IMR-90 (cell line): ENCODE measurements at regions not wholly inside any gene's neighbourhood (a gene's known extent, or its start where the extent isn't known, plus 50 kb on each side); places are given as distances from the start of the nearest gene placed in this dataset.

Source experiments
- ATAC-seq: fragments of 200-7000 bp; cut with Tn5 transposase; 2 replicates; pipeline ENCODE4 v1.9.1; 2020; ENCODE audit warnings: low read depth, mild to moderate bottlenecking, moderate library complexity
- BruUV-seq: library from RNA; stranded (reverse); fragments of 400-500 nt; replicated peaks from 2 replicates; lab custom pipeline; 2021; lab: Mats Ljungman, UMichigan
- CTCF ChIA-PET: fragments of 300-600 bp; formaldehyde crosslinking; extraction: SDS; loops from one replicate; lab custom pipeline; 2021; ENCODE audit warnings: antibody characterized with exemption; lab: Yijun Ruan, JAX
- POLR2A ChIA-PET: fragments of 300-600 bp; sonication (Branson Sonifier 250); formaldehyde crosslinking; loops from one replicate; lab custom pipeline; 2022; ENCODE audit warnings: antibody characterized with exemption; ENCODE audit not compliant: unreplicated experiment; lab: Charles Lee
- DNase-seq: peaks from one replicate; pipeline ENCODE4 v3.0.0; 2013
- H2AFZ ChIP-seq: replicated peaks from 2 replicates; pipeline ENCODE3; 2013; ENCODE audit warnings: low read length, mild to moderate bottlenecking; ENCODE audit not compliant: poor library complexity
- H2AK5ac ChIP-seq: 2 replicates; pipeline ENCODE4 v1.6.1; 2013; ENCODE audit warnings: low read depth, low read length, inconsistent platforms
- H2AK9ac ChIP-seq: replicated peaks from 2 replicates; pipeline ENCODE3; 2013; ENCODE audit warnings: mild to moderate bottlenecking, low read depth, low read length, moderate library complexity; ENCODE audit not compliant: poor library complexity
- H2BK120ac ChIP-seq: 2 replicates; pipeline ENCODE4 v1.6.1; 2013; ENCODE audit warnings: low read depth, low read length, inconsistent platforms
- H2BK15ac ChIP-seq: 3 replicates; pipeline ENCODE4 v1.6.1; 2013; ENCODE audit warnings: low read depth, low read length, inconsistent platforms
- H2BK20ac ChIP-seq: 2 replicates; pipeline ENCODE4 v1.6.1; 2013; ENCODE audit warnings: low read depth, mild to moderate bottlenecking, inconsistent platforms, low read length, moderate library complexity
- H2BK5ac ChIP-seq: 2 replicates; pipeline ENCODE4 v1.6.1; 2013; ENCODE audit warnings: mild to moderate bottlenecking, low read depth, low read length, inconsistent platforms; ENCODE audit not compliant: poor library complexity, severe bottlenecking
- H3K14ac ChIP-seq: replicated peaks from 2 replicates; pipeline ENCODE4 v1.6.1; 2013; ENCODE audit warnings: low read depth, low read length, inconsistent platforms
- H3K18ac ChIP-seq: 2 replicates; pipeline ENCODE4 v1.6.1; 2013; ENCODE audit warnings: low read depth, low read length, control low read depth
- H3K23ac ChIP-seq: 2 replicates; pipeline ENCODE4 v1.6.1; 2013; ENCODE audit warnings: low read depth, low read length, inconsistent platforms
- H3K27ac ChIP-seq: 2 replicates; pipeline ENCODE4 v1.5.1; 2013; ENCODE audit warnings: mild to moderate bottlenecking, control low read depth, low read length; ENCODE audit not compliant: insufficient read depth
- H3K27me3 ChIP-seq: 2 replicates; pipeline ENCODE4 v1.6.1; 2013; ENCODE audit warnings: low read length; ENCODE audit not compliant: control insufficient read depth, insufficient read depth
- H3K36me3 ChIP-seq: 2 replicates; pipeline ENCODE4 v1.6.1; 2013; ENCODE audit warnings: low read length, mixed read lengths; ENCODE audit not compliant: control insufficient read depth, insufficient read depth
- H3K4ac ChIP-seq: 2 replicates; pipeline ENCODE4 v1.6.1; 2013; ENCODE audit warnings: low read depth, low read length, inconsistent platforms
- H3K4me1 ChIP-seq: 2 replicates; pipeline ENCODE4 v1.6.1; 2013; ENCODE audit warnings: low read length, mixed read lengths; ENCODE audit not compliant: control insufficient read depth, insufficient read depth
- H3K4me2 ChIP-seq: 2 replicates; pipeline ENCODE4 v1.6.1; 2013; ENCODE audit warnings: low read depth, mild to moderate bottlenecking, control low read depth, low read length, moderate library complexity
- H3K4me3 ChIP-seq: 2 replicates; pipeline ENCODE4 v1.5.1; 2013; ENCODE audit warnings: low read depth, mild to moderate bottlenecking, control low read depth, low read length, moderate library complexity; ENCODE audit not compliant: insufficient read depth
- H3K56ac ChIP-seq: 2 replicates; pipeline ENCODE4 v1.6.1; 2013; ENCODE audit warnings: low read length, inconsistent platforms; ENCODE audit not compliant: insufficient read depth; ENCODE audit errors: extremely low read depth
- H3K79me1 ChIP-seq, 2 experiments: 2 replicates each; pipeline ENCODE4 v1.6.1; 2013; ENCODE audit warnings: low read length in 2 of 2, inconsistent platforms in 1 of 2, low read depth in 1 of 2
- H3K9ac ChIP-seq: 2 replicates; pipeline ENCODE4 v1.6.1; 2013; ENCODE audit warnings: low read depth, low read length, control low read depth
- H3K9me1 ChIP-seq: 2 replicates; pipeline ENCODE4 v1.6.1; 2013; ENCODE audit warnings: low read length, inconsistent platforms; ENCODE audit not compliant: insufficient read depth
- H3K9me3 ChIP-seq: 2 replicates; pipeline ENCODE4 v1.6.1; 2013; ENCODE audit warnings: low read length; ENCODE audit not compliant: control insufficient read depth, insufficient read depth
- H4K20me1 ChIP-seq: 2 replicates; pipeline ENCODE4 v1.6.1; 2013; ENCODE audit warnings: low read length, inconsistent platforms; ENCODE audit not compliant: insufficient read depth
- H4K5ac ChIP-seq: 2 replicates; pipeline ENCODE4 v1.6.1; 2013; ENCODE audit warnings: mild to moderate bottlenecking, low read depth, low read length, control low read depth
- H4K8ac ChIP-seq, 2 experiments: 2 replicates each; pipeline ENCODE4 v1.6.1; 2013; ENCODE audit warnings: low read depth in 2 of 2, low read length in 2 of 2, control low read depth in 1 of 2, inconsistent platforms in 1 of 2
- H4K91ac ChIP-seq: 2 replicates; pipeline ENCODE4 v1.6.1; 2013; ENCODE audit warnings: low read depth, low read length, inconsistent platforms; ENCODE audit not compliant: insufficient read depth
- BHLHE40 ChIP-seq: fragments of 150-350 bp; IDR thresholded peaks from 2 replicates; pipeline ENCODE4 v1.6.1; 2016; ENCODE audit warnings: mild to moderate bottlenecking, low read depth, low read length
- CEBPB ChIP-seq: IDR thresholded peaks from 2 replicates; pipeline ENCODE4 v1.6.1; 2012; ENCODE audit warnings: low read depth, low read length, improper control_type of control experiment
- CHD1 ChIP-seq: IDR thresholded peaks from 2 replicates; pipeline ENCODE4 v1.6.1; 2012; ENCODE audit warnings: low read depth, low read length, improper control_type of control experiment
- MAFK ChIP-seq: IDR thresholded peaks from 2 replicates; pipeline ENCODE4 v1.6.1; 2012; ENCODE audit warnings: low read depth, low read length, improper control_type of control experiment
- MAZ ChIP-seq: IDR thresholded peaks from 2 replicates; pipeline ENCODE4 v1.6.1; 2012; ENCODE audit warnings: low read depth, mild to moderate bottlenecking, low read length, improper control_type of control experiment, moderate library complexity, borderline replicate concordance
- MXI1 ChIP-seq: IDR thresholded peaks from 2 replicates; pipeline ENCODE4 v1.6.1; 2012; ENCODE audit warnings: low read depth, mild to moderate bottlenecking, low read length, moderate library complexity, borderline replicate concordance
- NFE2L2 ChIP-seq: fragments of 150-350 bp; IDR thresholded peaks from 2 replicates; pipeline ENCODE4 v1.6.1; 2016; ENCODE audit warnings: low read depth, mild to moderate bottlenecking, low read length
- POLR2A ChIP-seq: IDR thresholded peaks from 2 replicates; pipeline ENCODE4 v1.6.1; 2012; ENCODE audit warnings: mild to moderate bottlenecking, low read depth, low read length
- RAD21 ChIP-seq: IDR thresholded peaks from 2 replicates; pipeline ENCODE4 v1.6.1; 2012; ENCODE audit warnings: low read length, improper control_type of control experiment
- RFX5 ChIP-seq: IDR thresholded peaks from 2 replicates; pipeline ENCODE4 v1.8.0; 2012; ENCODE audit warnings: low read depth, mild to moderate bottlenecking, low read length, moderate library complexity
- SMC3 ChIP-seq: fragments of 150-350 bp; IDR thresholded peaks from 2 replicates; pipeline ENCODE4 v1.6.1; 2016; ENCODE audit warnings: low read depth, mild to moderate bottlenecking, antibody characterized with exemption, low read length, moderate library complexity
- WGBS, 2 experiments: methylation state at CpG; one replicate each; pipeline versions ENCODE4 v1.1.5 to v1.1.7; 2013; ENCODE audit warnings: missing lambda C conversion rate in 2 of 2; ENCODE audit not compliant: insufficient read length in 1 of 2; ENCODE audit errors: extremely low coverage in 2 of 2; 5-methylcytosine and 5-hydroxymethylcytosine counted together
- dilution Hi-C: fragments of 300-500 bp; cut with HindIII; formaldehyde crosslinking; loops from one replicate; pipeline ENCODE4 v1.14.3; 2018; ENCODE audit warnings: low sequenced_read_pairs; ENCODE audit not compliant: unreplicated experiment
- in situ Hi-C: fragments of 300-500 bp; cut with MboI; formaldehyde crosslinking; loops from 3 replicates; pipeline ENCODE4 v1.14.3; 2019; ENCODE audit warnings: low sequenced_read_pairs, inconsistent platforms, mixed read lengths
- intact Hi-C: fragments of 100-400 bp; cut with micrococcal nuclease; formaldehyde crosslinking; loops from 2 replicates; pipeline ENCODE4 v1.10.0; 2022
- TF ChIP-seq, protein P1 (sequence below): conservative IDR thresholded peaks from 2 replicates; pipeline ENCODE4 v1.5.1; 2012; ENCODE audit warnings: mild to moderate bottlenecking, low read depth, low read length, improper control_type of control experiment
- TF ChIP-seq, protein P2 (sequence below): fragments of 150-350 bp; IDR thresholded peaks from 2 replicates; pipeline ENCODE4 v1.6.1; 2017; ENCODE audit warnings: mild to moderate bottlenecking, antibody characterized with exemption, low read length, low read depth

DNA sequence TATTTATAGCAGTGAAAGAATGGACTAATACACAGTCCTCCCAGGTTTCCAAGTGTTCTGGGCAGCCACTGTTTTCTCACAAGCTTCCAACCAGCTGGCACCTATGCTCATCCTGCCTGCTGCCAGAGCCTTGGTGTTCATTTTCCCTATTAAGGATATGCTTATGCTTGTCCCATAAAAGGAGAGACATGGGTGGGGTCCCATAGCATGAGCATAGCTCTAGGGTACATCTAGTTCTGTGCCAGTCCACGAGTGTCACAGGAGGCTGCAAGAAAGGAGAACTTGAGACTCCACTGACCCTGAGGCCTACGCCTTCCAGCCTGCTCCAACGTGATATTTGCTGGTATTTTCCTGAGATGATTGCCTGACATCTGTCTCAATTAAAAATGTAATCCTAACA, 192.4 kb upstream of the PTGFR start:
- no peak overlapping the region for H2AK9ac ChIP-seq
- no peaks in the 10 kb centered on the region for H3K9me3 ChIP-seq
- no peak overlapping the region for H2AFZ ChIP-seq
- no peaks in the 10 kb centered on the region for H4K20me1 ChIP-seq
- H3K9ac ChIP-seq, result no peak overlapping the region
- 86% methylated on average over 1 of the region's 3 CpGs; no CpG with 5 or more reads in 1 of the 2 experiments for WGBS, 2 experiments
- no peak overlapping the region for H2BK5ac ChIP-seq
- ChIA-PET CTCF (interaction anchor here (1.5 kb wide), 1 partner anchor 19 kb away, joined by 4 read pairs; no protein-coding TSS in a partner anchor), POLR2A (no interaction called here)
- H3K27me3 ChIP-seq, result no peaks in the 10 kb centered on the region
- no peak overlapping the region for H2BK20ac ChIP-seq
- no peaks in the 10 kb centered on the region for H3K36me3 ChIP-seq
- H3K18ac ChIP-seq, result no peak overlapping the region; the same call in 1 of the 2 replicates
- H3K23ac ChIP-seq, result no peak overlapping the region
- 0 out of 2 replicates have a peak overlapping the region, but pooled peaks have one; percentile 20 for H2AK5ac ChIP-seq
- no peak overlapping the region for H2BK120ac ChIP-seq
- no peak overlapping the region for H2BK15ac ChIP-seq
- no peak overlapping the region for H3K56ac ChIP-seq
- no peak for ATAC-seq
- BruUV-seq, result no TSS peak
- H3K4me2 ChIP-seq, result no peak overlapping the region
- no peaks in the 10 kb centered on the region for H3K79me1 ChIP-seq
- TF ChIP-seq CEBPB (no peak), POLR2A (no peak), SMC3 (no peak), NFE2L2 (no peak), RAD21 (no peak), BHLHE40 (no peak), MAZ (no peak), MAFK (no peak), CHD1 (no peak), MXI1 (no peak), RFX5 (no peak)
- TF ChIP-seq, protein P1, sequence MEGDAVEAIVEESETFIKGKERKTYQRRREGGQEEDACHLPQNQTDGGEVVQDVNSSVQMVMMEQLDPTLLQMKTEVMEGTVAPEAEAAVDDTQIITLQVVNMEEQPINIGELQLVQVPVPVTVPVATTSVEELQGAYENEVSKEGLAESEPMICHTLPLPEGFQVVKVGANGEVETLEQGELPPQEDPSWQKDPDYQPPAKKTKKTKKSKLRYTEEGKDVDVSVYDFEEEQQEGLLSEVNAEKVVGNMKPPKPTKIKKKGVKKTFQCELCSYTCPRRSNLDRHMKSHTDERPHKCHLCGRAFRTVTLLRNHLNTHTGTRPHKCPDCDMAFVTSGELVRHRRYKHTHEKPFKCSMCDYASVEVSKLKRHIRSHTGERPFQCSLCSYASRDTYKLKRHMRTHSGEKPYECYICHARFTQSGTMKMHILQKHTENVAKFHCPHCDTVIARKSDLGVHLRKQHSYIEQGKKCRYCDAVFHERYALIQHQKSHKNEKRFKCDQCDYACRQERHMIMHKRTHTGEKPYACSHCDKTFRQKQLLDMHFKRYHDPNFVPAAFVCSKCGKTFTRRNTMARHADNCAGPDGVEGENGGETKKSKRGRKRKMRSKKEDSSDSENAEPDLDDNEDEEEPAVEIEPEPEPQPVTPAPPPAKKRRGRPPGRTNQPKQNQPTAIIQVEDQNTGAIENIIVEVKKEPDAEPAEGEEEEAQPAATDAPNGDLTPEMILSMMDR, result no peak
- TF ChIP-seq, protein P2, sequence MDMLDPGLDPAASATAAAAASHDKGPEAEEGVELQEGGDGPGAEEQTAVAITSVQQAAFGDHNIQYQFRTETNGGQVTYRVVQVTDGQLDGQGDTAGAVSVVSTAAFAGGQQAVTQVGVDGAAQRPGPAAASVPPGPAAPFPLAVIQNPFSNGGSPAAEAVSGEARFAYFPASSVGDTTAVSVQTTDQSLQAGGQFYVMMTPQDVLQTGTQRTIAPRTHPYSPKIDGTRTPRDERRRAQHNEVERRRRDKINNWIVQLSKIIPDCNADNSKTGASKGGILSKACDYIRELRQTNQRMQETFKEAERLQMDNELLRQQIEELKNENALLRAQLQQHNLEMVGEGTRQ, result no peak
- no peak for DNase-seq
- no peak overlapping the region for H3K4me3 ChIP-seq
- H4K5ac ChIP-seq, result no peak overlapping the region
- no peak overlapping the region for H4K8ac ChIP-seq
- H3K4ac ChIP-seq, result no peak overlapping the region
- intact Hi-C loops (no loop called here), dilution Hi-C loops (no loop called here), in situ Hi-C loops (no loop called here)
- H3K27ac ChIP-seq, result no peak overlapping the region
- H4K91ac ChIP-seq, result no peak overlapping the region
- no peaks in the 10 kb centered on the region for H3K9me1 ChIP-seq
- no peaks in the 10 kb centered on the region for H3K4me1 ChIP-seq
- H3K14ac ChIP-seq, result no peak overlapping the region
